ENCODE measurements at regions not wholly inside any gene's neighbourhood (a gene's known extent, or its start where the extent isn't known, plus 50 kb on each side); places are given as distances from the start of the nearest gene placed in this dataset.

DNA sequence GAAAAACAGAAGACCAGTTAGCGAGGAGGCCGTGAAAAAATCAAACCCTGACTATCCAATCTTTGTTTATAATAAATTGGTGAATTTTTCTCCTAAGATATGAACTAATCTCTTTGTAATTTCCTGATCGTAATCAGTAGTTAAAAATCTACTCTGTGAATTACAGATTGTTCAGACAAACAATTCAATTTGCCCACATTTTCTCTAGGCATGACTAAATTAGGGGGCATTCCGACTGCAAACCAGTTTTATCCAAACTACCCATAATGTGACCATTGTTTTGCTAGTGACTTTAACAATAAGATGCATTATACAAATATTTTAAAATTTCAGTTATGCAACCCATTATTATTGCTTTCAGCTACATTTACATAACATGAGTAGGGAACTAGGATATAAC, 546.9 kb upstream of the ADAMTS5 start:
- Histone ChIP-seq H3K9me3 (peaks cover 4 to 15% (median 9%) of the 10 kb centered on the region in 4 donors), H3K4me1 (no peaks in the 10 kb centered on the region), H3K36me3 (no peaks in the 10 kb centered on the region), H3K4me3 (no peak overlapping the region), H3K27me3 (no peaks in the 10 kb centered on the region), H3K27ac (no peak overlapping the region)
- TF ChIP-seq EP300 (IDR thresholded peaks at IDR 0.05) (no peak), POLR2A (IDR thresholded peaks at IDR 0.05) (no peak), POLR2AphosphoS5 (IDR thresholded peaks at IDR 0.05) (no peak)
- TF ChIP-seq, protein P1, sequence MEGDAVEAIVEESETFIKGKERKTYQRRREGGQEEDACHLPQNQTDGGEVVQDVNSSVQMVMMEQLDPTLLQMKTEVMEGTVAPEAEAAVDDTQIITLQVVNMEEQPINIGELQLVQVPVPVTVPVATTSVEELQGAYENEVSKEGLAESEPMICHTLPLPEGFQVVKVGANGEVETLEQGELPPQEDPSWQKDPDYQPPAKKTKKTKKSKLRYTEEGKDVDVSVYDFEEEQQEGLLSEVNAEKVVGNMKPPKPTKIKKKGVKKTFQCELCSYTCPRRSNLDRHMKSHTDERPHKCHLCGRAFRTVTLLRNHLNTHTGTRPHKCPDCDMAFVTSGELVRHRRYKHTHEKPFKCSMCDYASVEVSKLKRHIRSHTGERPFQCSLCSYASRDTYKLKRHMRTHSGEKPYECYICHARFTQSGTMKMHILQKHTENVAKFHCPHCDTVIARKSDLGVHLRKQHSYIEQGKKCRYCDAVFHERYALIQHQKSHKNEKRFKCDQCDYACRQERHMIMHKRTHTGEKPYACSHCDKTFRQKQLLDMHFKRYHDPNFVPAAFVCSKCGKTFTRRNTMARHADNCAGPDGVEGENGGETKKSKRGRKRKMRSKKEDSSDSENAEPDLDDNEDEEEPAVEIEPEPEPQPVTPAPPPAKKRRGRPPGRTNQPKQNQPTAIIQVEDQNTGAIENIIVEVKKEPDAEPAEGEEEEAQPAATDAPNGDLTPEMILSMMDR (IDR thresholded peaks at IDR 0.05): no peak
- WGBS, 5 donors: 77 to 91% (median 89%) methylated on average over 4 of the region's 4 CpGs
- no peak for DNase-seq
- intact Hi-C loops (cut with DNase I; ENCODE audit: low total_unique reads): no loop called here

DNA sequence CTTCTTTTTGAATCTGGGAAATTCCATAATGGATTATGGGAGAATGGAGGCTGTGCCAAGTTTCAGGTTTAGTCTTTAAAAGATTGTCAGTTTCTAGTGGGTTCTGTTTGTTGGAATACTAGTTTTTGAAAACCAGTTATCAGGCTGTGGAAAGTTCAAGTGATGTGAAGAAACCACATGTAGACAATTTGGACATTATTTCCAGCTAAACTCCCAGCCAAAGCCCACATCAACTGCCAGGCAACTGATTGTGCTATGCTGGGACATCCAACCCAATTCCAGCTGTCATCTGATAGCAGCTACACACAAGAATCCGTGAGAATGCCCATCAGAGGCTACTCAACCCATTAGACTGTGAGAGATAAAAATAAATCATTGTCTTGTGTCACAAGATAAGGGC, 546.1 kb upstream of the ADAMTS5 start:
- Histone ChIP-seq H3K27me3 (no peaks in the 10 kb centered on the region), H3K4me3 (no peak overlapping the region), H3K27ac (no peak overlapping the region), H3K9me3 (peaks cover 4 to 12% (median 8%) of the 10 kb centered on the region in 4 donors), H3K36me3 (no peaks in the 10 kb centered on the region), H3K4me1 (no peaks in the 10 kb centered on the region)
- no peak for TF ChIP-seq POLR2A (IDR thresholded peaks at IDR 0.05)
- no peak for TF ChIP-seq POLR2AphosphoS5 (IDR thresholded peaks at IDR 0.05)
- TF ChIP-seq EP300 (IDR thresholded peaks at IDR 0.05): no peak
- intact Hi-C loops (cut with DNase I; ENCODE audit: low total_unique reads): no loop called here
- WGBS, 5 donors: 54 to 69% (median 59%) methylated on average over 1 of the region's 1 CpG
- DNase-seq: no peak

DNA sequence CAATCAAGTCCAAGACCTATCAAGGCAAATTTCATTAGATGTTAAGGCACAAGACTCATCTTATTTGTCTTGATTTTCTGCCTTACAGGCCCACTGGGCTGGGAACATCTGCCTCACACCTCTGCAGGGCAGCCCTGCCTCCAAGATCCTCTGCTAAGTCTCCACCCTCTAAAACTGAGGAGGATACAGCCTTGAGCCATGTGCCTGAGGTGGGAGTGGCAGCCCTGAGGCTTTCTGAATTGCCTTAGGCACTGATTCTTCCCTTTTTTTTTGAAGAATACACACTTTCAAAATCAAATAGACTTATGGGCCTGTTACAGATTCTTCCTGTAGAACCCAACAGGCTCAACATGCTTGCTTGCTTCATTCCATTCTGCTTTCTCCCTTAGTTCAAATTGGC, 544.3 kb upstream of the ADAMTS5 start:
- Histone ChIP-seq H3K4me1 (no peaks in the 10 kb centered on the region), H3K27ac (no peak overlapping the region), H3K36me3 (no peaks in the 10 kb centered on the region), H3K27me3 (no peaks in the 10 kb centered on the region), H3K4me3 (no peak overlapping the region), H3K9me3 (no peaks in the 10 kb centered on the region)
- intact Hi-C loops (cut with DNase I; ENCODE audit: low total_unique reads): no loop called here
- TF ChIP-seq, protein P1 (IDR thresholded peaks at IDR 0.05): no peak
- TF ChIP-seq POLR2A (IDR thresholded peaks at IDR 0.05) (no peak), POLR2AphosphoS5 (IDR thresholded peaks at IDR 0.05) (no peak), EP300 (IDR thresholded peaks at IDR 0.05) (no peak)
- no peak for DNase-seq

GRCh38 chr21:27507695-27508094, 540.8 kb upstream of the ADAMTS5 start:
- Histone ChIP-seq H3K9me3 (peaks cover 0 to 3% (median 0%) of the 10 kb centered on the region in 4 donors), H3K27me3 (no peaks in the 10 kb centered on the region), H3K27ac (no peak overlapping the region), H3K4me3 (no peak overlapping the region), H3K4me1 (peaks cover 0 to 6% (median 0%) of the 10 kb centered on the region in 4 donors), H3K36me3 (no peaks in the 10 kb centered on the region)
- TF ChIP-seq EP300 (IDR thresholded peaks at IDR 0.05) (no peak), POLR2A (IDR thresholded peaks at IDR 0.05) (no peak)
- intact Hi-C loops (cut with DNase I; ENCODE audit: low total_unique reads): no loop called here
- WGBS, 5 donors: 88 to 96% (median 95%) methylated on average over 4 of the region's 4 CpGs
- no peak for DNase-seq

DNA sequence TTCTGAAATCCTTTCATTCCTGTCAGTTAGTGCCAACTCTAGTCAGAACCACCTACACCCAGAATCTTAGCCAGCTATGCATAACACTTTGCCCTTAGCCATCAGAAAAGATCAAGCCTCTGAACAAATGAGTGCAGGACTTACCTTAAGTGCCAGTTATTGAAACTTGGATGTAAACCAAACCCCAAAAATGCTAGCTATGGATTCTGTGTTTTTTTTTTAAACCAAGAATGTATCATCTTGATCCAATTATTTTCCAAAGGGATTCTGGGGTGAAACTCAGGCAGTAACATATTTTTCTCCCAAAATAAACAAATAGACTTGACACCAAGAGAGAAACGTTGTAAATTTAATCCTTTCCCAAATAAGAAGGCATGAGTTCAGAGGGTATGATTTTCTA, 538.6 kb upstream of the ADAMTS5 start:
- H3K36me3 ChIP-seq: no peaks in the 10 kb centered on the region
- H3K9me3 ChIP-seq: peaks cover 0 to 3% (median 0%) of the 10 kb centered on the region in 4 donors
- no peaks in the 10 kb centered on the region for H3K27me3 ChIP-seq
- H3K4me1 ChIP-seq: peaks cover 0 to 6% (median 0%) of the 10 kb centered on the region in 4 donors
- H3K4me3 ChIP-seq: no peak overlapping the region
- TF ChIP-seq, protein P1 (IDR thresholded peaks at IDR 0.05): no peak
- no peak for TF ChIP-seq POLR2A (IDR thresholded peaks at IDR 0.05)
- DNase-seq: no peak
- H3K27ac ChIP-seq: no peak overlapping the region
- intact Hi-C loops (cut with DNase I; ENCODE audit: low total_unique reads): no loop called here
- 27 to 52% (median 37%) methylated on average over 1 of the region's 1 CpG for WGBS, 5 donors
